ENCODE measurements at regions not wholly inside any gene's neighbourhood (a gene's known extent, or its start where the extent isn't known, plus 50 kb on each side); places are given as distances from the start of the nearest gene placed in this dataset.

DNA sequence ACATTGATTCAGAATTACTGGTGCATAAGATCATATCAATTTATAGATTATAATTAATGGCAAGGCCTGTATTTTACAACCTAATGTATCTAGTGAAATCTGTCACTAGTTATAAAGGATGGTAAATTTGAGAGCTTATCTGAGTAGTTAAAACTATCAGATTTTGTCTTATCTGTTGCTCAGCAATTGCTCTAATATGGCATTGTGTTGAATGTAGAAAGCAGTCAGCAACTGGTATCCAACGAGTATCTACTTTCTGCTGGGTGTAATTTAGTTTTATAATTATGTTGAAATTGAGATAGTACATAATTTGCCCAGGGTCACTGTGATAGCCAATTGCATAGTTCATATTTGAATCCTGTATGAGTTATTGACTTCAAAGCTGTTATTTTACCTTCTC is 1005.7 kb downstream of the CDH11 start:
- TF ChIP-seq POLR2A (IDR thresholded peaks at IDR 0.05), result no peak
- TF ChIP-seq CTCF (IDR thresholded peaks at IDR 0.05), result no peak
- intact Hi-C loops (cut with DNase I; ENCODE audit: low total_unique reads), result no loop called here
- DNase-seq, result no peak

DNA sequence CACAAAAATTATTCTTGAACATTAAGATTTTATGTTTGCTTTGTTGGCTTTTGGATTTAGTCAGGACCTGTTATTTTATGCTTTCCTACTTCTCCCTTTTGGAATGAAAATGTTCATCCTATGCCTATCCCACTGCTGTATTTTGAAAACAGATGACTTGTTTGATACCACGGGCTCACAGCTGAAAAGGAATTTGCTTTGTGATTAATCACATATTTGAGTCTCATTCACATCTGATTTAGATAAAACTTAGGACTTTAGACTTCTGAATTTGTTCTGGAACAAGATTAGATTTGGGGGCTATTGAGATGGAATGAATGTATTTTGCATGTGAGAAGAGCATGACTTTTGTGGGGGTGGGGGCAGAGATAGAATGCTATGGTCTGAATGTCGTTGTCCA is 1012.6 kb downstream of the CDH11 start:
- Histone ChIP-seq H3K9me3 (no peaks in the 10 kb centered on the region), H3K36me3 (no peaks in the 10 kb centered on the region), H3K27ac (no peak overlapping the region), H3K4me3 (no peak overlapping the region), H3K27me3 (no peaks in the 10 kb centered on the region), H3K4me1 (no peaks in the 10 kb centered on the region)
- no peak for DNase-seq
- TF ChIP-seq POLR2A (IDR thresholded peaks at IDR 0.05) (no peak), CTCF (IDR thresholded peaks at IDR 0.05) (no peak)
- intact Hi-C loops (cut with DNase I; ENCODE audit: low total_unique reads), result no loop called here

More for the DNA sequence above, 1005.7 kb downstream of the CDH11 start:
- Histone ChIP-seq H3K36me3 (no peaks in the 10 kb centered on the region), H3K4me1 (no peaks in the 10 kb centered on the region), H3K27ac (no peak overlapping the region), H3K9me3 (no peaks in the 10 kb centered on the region), H3K27me3 (no peaks in the 10 kb centered on the region), H3K4me3 (no peak overlapping the region)

DNA sequence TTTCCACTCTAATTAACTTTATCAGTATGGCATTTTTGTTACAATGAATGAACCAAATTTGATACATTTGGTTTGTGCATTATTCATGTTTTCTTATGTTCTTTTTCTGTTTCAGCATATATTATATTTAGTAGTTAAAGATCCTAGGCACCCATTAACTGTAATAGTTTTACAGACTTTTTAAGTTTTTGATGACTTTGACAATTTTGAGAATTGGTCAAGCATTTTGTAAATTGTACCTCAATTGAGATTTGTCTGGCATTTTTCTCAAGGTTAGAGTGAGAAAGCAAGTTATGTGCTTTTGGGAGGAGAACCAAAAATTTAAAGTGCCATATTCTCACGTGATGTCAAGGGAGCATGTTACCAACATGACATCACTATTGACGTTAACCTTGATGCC is 1019.2 kb downstream of the CDH11 start:
- no peaks in the 10 kb centered on the region for H3K36me3 ChIP-seq
- H3K27me3 ChIP-seq, result no peaks in the 10 kb centered on the region
- H3K9me3 ChIP-seq, result no peaks in the 10 kb centered on the region
- intact Hi-C loops (cut with DNase I; ENCODE audit: low total_unique reads), result no loop called here
- no peaks in the 10 kb centered on the region for H3K4me1 ChIP-seq
- no peak overlapping the region for H3K4me3 ChIP-seq
- TF ChIP-seq CTCF (IDR thresholded peaks at IDR 0.05) (no peak), POLR2A (IDR thresholded peaks at IDR 0.05) (no peak)
- H3K27ac ChIP-seq, result no peak overlapping the region
- DNase-seq, result no peak

DNA sequence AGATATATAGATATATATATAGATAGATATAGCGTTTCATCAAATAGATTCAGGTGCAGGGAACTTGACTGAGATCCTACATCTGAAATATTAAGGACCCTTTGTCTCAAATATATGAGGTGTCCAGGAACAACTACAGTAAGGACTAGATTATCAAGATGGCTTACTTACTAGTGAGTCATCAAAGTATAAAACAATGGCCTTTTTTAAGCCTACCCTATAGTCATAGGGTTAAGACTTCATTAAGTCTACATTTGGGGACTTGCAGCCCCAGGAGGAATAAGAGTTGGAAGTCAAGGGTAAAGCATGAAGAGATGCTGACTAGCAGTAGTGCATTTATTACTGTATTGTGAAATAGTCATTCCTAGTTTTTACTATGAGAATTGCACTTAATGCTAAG is 1023.4 kb downstream of the CDH11 start:
- DNase-seq, result no peak
- TF ChIP-seq POLR2A (IDR thresholded peaks at IDR 0.05) (no peak), CTCF (IDR thresholded peaks at IDR 0.05) (no peak)
- Histone ChIP-seq H3K36me3 (no peaks in the 10 kb centered on the region), H3K4me1 (no peaks in the 10 kb centered on the region), H3K27me3 (no peaks in the 10 kb centered on the region), H3K9me3 (no peaks in the 10 kb centered on the region), H3K27ac (no peak overlapping the region), H3K4me3 (no peak overlapping the region)
- intact Hi-C loops (cut with DNase I; ENCODE audit: low total_unique reads), result no loop called here

- no peaks in the 10 kb centered on the region for H3K36me3 ChIP-seq
- DNase-seq, result no peak
- TF ChIP-seq CTCF (IDR thresholded peaks at IDR 0.05), result no peak
- no peak for TF ChIP-seq POLR2A (IDR thresholded peaks at IDR 0.05)
- H3K27ac ChIP-seq, result no peak overlapping the region
- H3K9me3 ChIP-seq, result no peaks in the 10 kb centered on the region
- no peaks in the 10 kb centered on the region for H3K4me1 ChIP-seq
- no peak overlapping the region for H3K4me3 ChIP-seq
- no peaks in the 10 kb centered on the region for H3K27me3 ChIP-seq
- intact Hi-C loops (cut with DNase I; ENCODE audit: low total_unique reads), result no loop called here
These were observed 1025.2 kb downstream of the CDH11 start for GRCh38 chr16:64096689-64097088.

Measured in uterus (tissue), 3 donors.